Esophagus squamous epithelium (tissue), 5 donors: ENCODE measurements at regions not wholly inside any gene's neighbourhood (a gene's known extent, or its start where the extent isn't known, plus 50 kb on each side); places are given as distances from the start of the nearest gene placed in this dataset.

Experiments used
- DNase-seq: peaks from one replicate; lab custom pipeline; 2025; lab: John Stamatoyannopoulos, UW
- H3K27ac ChIP-seq, 4 donors: fragments of 200-600 bp; sonication (generic); one replicate each; pipeline ENCODE4 v1.5.1; 2016 to 2019; ENCODE audit warnings: mild to moderate bottlenecking in 1 of 4
- H3K27me3 ChIP-seq, 4 donors: fragments of 200-600 bp; sonication (generic); 1 replicate in 3 of 4; 2 replicates in 1 of 4; pipeline versions ENCODE4 v1.5.1 to v1.6.0; 2017 to 2021; ENCODE audit warnings: antibody characterized with exemption in 1 of 4
- H3K36me3 ChIP-seq, 3 donors: fragments of 200-600 bp; sonication (generic); one replicate each; pipeline ENCODE4 v1.5.1; 2016 to 2019
- H3K4me1 ChIP-seq, 3 donors: fragments of 200-600 bp; sonication (generic); one replicate each; pipeline ENCODE4 v1.5.1; 2017 to 2019
- H3K4me3 ChIP-seq, 4 donors: fragments of 200-600 bp; sonication (generic); 1 replicate in 3 of 4; 2 replicates in 1 of 4; pipeline ENCODE4 v1.5.1; 2016 to 2019; ENCODE audit warnings: mild to moderate bottlenecking in 2 of 4, moderate library complexity in 1 of 4
- H3K9me3 ChIP-seq, 3 donors: fragments of 200-600 bp; sonication (generic); one replicate each; pipeline ENCODE4 v1.5.1; 2016 to 2019
- POLR2A ChIP-seq, 4 donors: fragments of 450-650 bp; IDR thresholded peaks; one replicate each; pipeline ENCODE4 v1.6.1; 2017; ENCODE audit warnings: antibody characterized with exemption in 4 of 4, mild to moderate bottlenecking in 4 of 4, moderate library complexity in 3 of 4
- WGBS, 2 donors: methylation state at CpG; one replicate each; pipeline ENCODE4 v1.1.5; 2018; 5-methylcytosine and 5-hydroxymethylcytosine counted together
- intact Hi-C: fragments of 100-400 bp; cut with DNase I; formaldehyde crosslinking; loops from one replicate; pipeline ENCODE4 v1.15.0; 2022
- TF ChIP-seq, protein P1 (sequence below), 6 experiments: fragments of 450-650 bp in 4 of 6; fragments of 200-600 bp in 2 of 6; sonication (generic) in 2 of 6; IDR thresholded peaks; one replicate each; pipeline ENCODE4 v1.5.1; 2016 to 2019; ENCODE audit warnings: antibody characterized with exemption in 6 of 6, mild to moderate bottlenecking in 4 of 6, moderate library complexity in 4 of 6
- donor health status: DM: yes; HTN: yes; CAD: no.

DNA sequence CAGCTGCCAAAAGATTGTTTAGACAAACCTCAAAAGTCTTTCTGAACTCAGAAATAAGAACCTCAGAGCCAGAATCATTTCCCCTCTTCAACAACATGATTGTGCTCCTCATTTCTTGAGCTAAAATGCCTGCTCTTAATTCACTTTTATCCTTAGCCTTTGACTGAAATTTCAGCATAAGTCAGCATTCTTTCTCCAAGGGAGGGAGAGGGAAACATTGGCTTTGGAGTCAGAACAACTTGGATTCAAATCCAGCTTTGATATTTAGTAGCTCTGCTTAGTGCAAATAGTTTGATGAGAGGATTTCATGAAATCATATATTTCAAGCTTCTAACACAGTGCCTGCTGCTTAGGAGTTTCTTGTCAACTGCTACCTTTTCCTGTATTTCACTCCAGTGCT is 484.6 kb upstream of the INTU start:
- no peaks in the 10 kb centered on the region for H3K36me3 ChIP-seq
- no peak overlapping the region for H3K27ac ChIP-seq
- intact Hi-C loops: no loop called here
- TF ChIP-seq, protein P1, sequence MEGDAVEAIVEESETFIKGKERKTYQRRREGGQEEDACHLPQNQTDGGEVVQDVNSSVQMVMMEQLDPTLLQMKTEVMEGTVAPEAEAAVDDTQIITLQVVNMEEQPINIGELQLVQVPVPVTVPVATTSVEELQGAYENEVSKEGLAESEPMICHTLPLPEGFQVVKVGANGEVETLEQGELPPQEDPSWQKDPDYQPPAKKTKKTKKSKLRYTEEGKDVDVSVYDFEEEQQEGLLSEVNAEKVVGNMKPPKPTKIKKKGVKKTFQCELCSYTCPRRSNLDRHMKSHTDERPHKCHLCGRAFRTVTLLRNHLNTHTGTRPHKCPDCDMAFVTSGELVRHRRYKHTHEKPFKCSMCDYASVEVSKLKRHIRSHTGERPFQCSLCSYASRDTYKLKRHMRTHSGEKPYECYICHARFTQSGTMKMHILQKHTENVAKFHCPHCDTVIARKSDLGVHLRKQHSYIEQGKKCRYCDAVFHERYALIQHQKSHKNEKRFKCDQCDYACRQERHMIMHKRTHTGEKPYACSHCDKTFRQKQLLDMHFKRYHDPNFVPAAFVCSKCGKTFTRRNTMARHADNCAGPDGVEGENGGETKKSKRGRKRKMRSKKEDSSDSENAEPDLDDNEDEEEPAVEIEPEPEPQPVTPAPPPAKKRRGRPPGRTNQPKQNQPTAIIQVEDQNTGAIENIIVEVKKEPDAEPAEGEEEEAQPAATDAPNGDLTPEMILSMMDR (IDR thresholded peaks at IDR 0.05): no peak
- no peak for TF ChIP-seq POLR2A (IDR thresholded peaks at IDR 0.05)
- no peaks in the 10 kb centered on the region for H3K9me3 ChIP-seq
- no peaks in the 10 kb centered on the region for H3K27me3 ChIP-seq
- no peak overlapping the region for H3K4me3 ChIP-seq
- DNase-seq: no peak
- H3K4me1 ChIP-seq: no peaks in the 10 kb centered on the region

GRCh38 chr4:127149086-127149485 is 483.7 kb upstream of the INTU start:
- H3K27me3 ChIP-seq: no peaks in the 10 kb centered on the region
- no peaks in the 10 kb centered on the region for H3K36me3 ChIP-seq
- TF ChIP-seq, protein P1 (IDR thresholded peaks at IDR 0.05): no peak
- no peak for TF ChIP-seq POLR2A (IDR thresholded peaks at IDR 0.05)
- DNase-seq: no peak
- intact Hi-C loops: no loop called here
- H3K27ac ChIP-seq: no peak overlapping the region
- H3K4me3 ChIP-seq: no peak overlapping the region
- H3K4me1 ChIP-seq: no peaks in the 10 kb centered on the region
- 93 to 94% methylated on average over 3 of the region's 3 CpGs for WGBS, 2 donors
- H3K9me3 ChIP-seq: no peaks in the 10 kb centered on the region

- H3K4me3 ChIP-seq: no peak overlapping the region
- no peak overlapping the region for H3K27ac ChIP-seq
- TF ChIP-seq, protein P1 (IDR thresholded peaks at IDR 0.05): no peak
- no peak for TF ChIP-seq POLR2A (IDR thresholded peaks at IDR 0.05)
- H3K4me1 ChIP-seq: no peaks in the 10 kb centered on the region
- no peaks in the 10 kb centered on the region for H3K36me3 ChIP-seq
- DNase-seq: no peak
- no peaks in the 10 kb centered on the region for H3K9me3 ChIP-seq
- intact Hi-C loops: no loop called here
- H3K27me3 ChIP-seq: no peaks in the 10 kb centered on the region
These were observed 480.8 kb upstream of the INTU start for GRCh38 chr4:127151941-127152340.

GRCh38 chr4:127155116-127155515 is 477.6 kb upstream of the INTU start:
- intact Hi-C loops: no loop called here
- no peaks in the 10 kb centered on the region for H3K36me3 ChIP-seq
- no peak for DNase-seq
- no peaks in the 10 kb centered on the region for H3K27me3 ChIP-seq
- 74 to 89% methylated on average over 2 of the region's 2 CpGs for whole genome bisulfite sequencing, 2 donors
- H3K4me1 ChIP-seq: no peaks in the 10 kb centered on the region
- H3K27ac ChIP-seq: no peak overlapping the region
- H3K9me3 ChIP-seq: no peaks in the 10 kb centered on the region
- no peak for TF ChIP-seq POLR2A (IDR thresholded peaks at IDR 0.05)
- H3K4me3 ChIP-seq: no peak overlapping the region

GRCh38 chr4:127155555-127155954 is 477.2 kb upstream of the INTU start:
- Histone ChIP-seq H3K36me3 (no peaks in the 10 kb centered on the region), H3K4me3 (no peak overlapping the region), H3K27ac (no peak overlapping the region), H3K27me3 (no peaks in the 10 kb centered on the region), H3K9me3 (no peaks in the 10 kb centered on the region), H3K4me1 (no peaks in the 10 kb centered on the region)
- WGBS, 2 donors: 38 to 44% methylated on average over 1 of the region's 1 CpG
- TF ChIP-seq, protein P1 (IDR thresholded peaks at IDR 0.05): no peak
- no peak for TF ChIP-seq POLR2A (IDR thresholded peaks at IDR 0.05)
- intact Hi-C loops: no loop called here
- no peak for DNase-seq

GRCh38 chr4:127162741-127163140 is 470.0 kb upstream of the INTU start:
- Histone ChIP-seq H3K27me3 (no peaks in the 10 kb centered on the region), H3K4me3 (no peak overlapping the region), H3K9me3 (no peaks in the 10 kb centered on the region), H3K27ac (no peak overlapping the region), H3K4me1 (no peaks in the 10 kb centered on the region), H3K36me3 (no peaks in the 10 kb centered on the region)
- intact Hi-C loops: no loop called here
- DNase-seq: no peak
- TF ChIP-seq, protein P1 (IDR thresholded peaks at IDR 0.05): no peak
- no peak for TF ChIP-seq POLR2A (IDR thresholded peaks at IDR 0.05)
- 52 to 55% methylated on average over 3 of the region's 3 CpGs for WGBS, 2 donors
